Stomach (tissue), 8 donors: ENCODE measurements at regions not wholly inside any gene's neighbourhood (a gene's known extent, or its start where the extent isn't known, plus 50 kb on each side); places are given as distances from the start of the nearest gene placed in this dataset.
"Not testable (repeated sequence)": the region's sequence is repeated elsewhere in the genome, so short reads cannot be mapped to it uniquely, and the experiment has no call there.

Experiments used
- DNase-seq, 2 donors: peaks; one replicate each; pipeline versions ENCODE4 v3.0.0 to v3.0.0-alpha.2; 2013 to 2019
- H3K27ac ChIP-seq, 5 donors: fragments of 200-600 bp in 4 of 5; sonication (generic) in 4 of 5; one replicate each; pipeline ENCODE4 v1.5.1; 2013 to 2019; ENCODE audit warnings: mild to moderate bottlenecking in 1 of 5, moderate library complexity in 1 of 5
- H3K27me3 ChIP-seq, 3 donors: fragments of 200-600 bp; sonication (generic); one replicate each; pipeline ENCODE4 v1.5.1; 2017 to 2019; ENCODE audit warnings: mixed run types in 1 of 3
- H3K36me3 ChIP-seq, 4 donors: fragments of 200-600 bp; sonication (generic); 1 replicate in 3 of 4; 2 replicates in 1 of 4; pipeline ENCODE4 v1.5.1; 2016 to 2019
- H3K4me1 ChIP-seq, 4 donors: fragments of 200-600 bp; sonication (generic); one replicate each; pipeline ENCODE4 v1.5.1; 2016 to 2019
- H3K4me3 ChIP-seq, 4 donors: fragments of 200-600 bp; sonication (generic) in 3 of 4; one replicate each; pipeline ENCODE4 v1.5.1; 2016 to 2019; ENCODE audit warnings: mild to moderate bottlenecking in 1 of 4
- H3K9me3 ChIP-seq, 4 donors: fragments of 200-600 bp; sonication (generic); one replicate each; pipeline ENCODE4 v1.5.1; 2016 to 2019
- CTCF ChIP-seq, 7 experiments: fragments of 450-650 bp in 4 of 7; fragments of 200-600 bp in 3 of 7; sonication (generic) in 3 of 7; IDR thresholded peaks; one replicate each; pipeline ENCODE4 v1.5.1; 2016 to 2019; ENCODE audit warnings: antibody characterized with exemption in 7 of 7, control low read depth in 2 of 7, mild to moderate bottlenecking in 1 of 7
- EP300 ChIP-seq: sonication (generic); formaldehyde crosslinking; IDR thresholded peaks from one replicate; pipeline ENCODE4 v1.6.1; 2017; ENCODE audit warnings: antibody characterized with exemption
- POLR2A ChIP-seq, 4 donors: fragments of 450-650 bp; IDR thresholded peaks; one replicate each; pipeline ENCODE4 v1.6.1; 2016; ENCODE audit warnings: antibody characterized with exemption in 4 of 4, control low read depth in 2 of 4, mild to moderate bottlenecking in 1 of 4, moderate library complexity in 1 of 4
- POLR2AphosphoS5 ChIP-seq, 3 donors: sonication (generic); formaldehyde crosslinking; IDR thresholded peaks; one replicate each; pipeline ENCODE4 v1.6.1; 2016; ENCODE audit warnings: antibody characterized with exemption in 3 of 3
- WGBS, 5 donors: extraction: QIAGEN DNeasy Blood & Tissue Kit in 3 of 5; methylation state at CpG; one replicate each; pipeline versions ENCODE4 v1.1.5 to v1.1.7; 2013 to 2018; 5-methylcytosine and 5-hydroxymethylcytosine counted together
- intact Hi-C: fragments of 100-400 bp; cut with DNase I; formaldehyde crosslinking; loops from one replicate; pipeline ENCODE4 v1.15.1; 2023; ENCODE audit warnings: low total_unique reads
- donor health status: healthy with polysubstance abuse.
- donor health status: Bipolar disorder and iron deficiency.
- donor health status: healthy.

GRCh38 chr13:76823969-76824368, 62.2 kb downstream of the KCTD12 start:
- H3K9me3 ChIP-seq = no peaks in the 10 kb centered on the region
- H3K27me3 ChIP-seq = no peaks in the 10 kb centered on the region
- intact Hi-C loops = no loop called here
- no peak overlapping the region for H3K27ac ChIP-seq
- H3K4me1 ChIP-seq = peaks cover 0 to 6% (median 4%) of the 10 kb centered on the region in 4 donors
- H3K4me3 ChIP-seq = no peak overlapping the region
- H3K36me3 ChIP-seq = no peaks in the 10 kb centered on the region
- DNase-seq = no peak
- TF ChIP-seq CTCF (IDR thresholded peaks at IDR 0.05) = no peak
- TF ChIP-seq POLR2AphosphoS5 (IDR thresholded peaks at IDR 0.05) = no peak
- TF ChIP-seq POLR2A (IDR thresholded peaks at IDR 0.05) = no peak
- TF ChIP-seq EP300 = no peak

GRCh38 chr13:76822698-76823267, 63.4 kb downstream of the KCTD12 start:
- Histone ChIP-seq H3K4me1 (no peaks in the 10 kb centered on the region), H3K9me3 (no peaks in the 10 kb centered on the region), H3K4me3 (no peak overlapping the region), H3K27me3 (no peaks in the 10 kb centered on the region), H3K27ac (peak overlapping the region in 1 of 5 donors; percentile 43), H3K36me3 (no peaks in the 10 kb centered on the region)
- intact Hi-C loops = no loop called here
- TF ChIP-seq EP300 (no peak), CTCF (IDR thresholded peaks at IDR 0.05) (peak in 1 of 7 experiments; percentile 12)
- WGBS, 5 donors = 52 to 62% (median 56%) methylated on average over 2 of the region's 2 CpGs
- DNase-seq = peak in 1 of 2 donors; percentile 51

- H3K9me3 ChIP-seq, H3K36me3 ChIP-seq, intact Hi-C loops, DNase-seq, H3K4me3 ChIP-seq, H3K27me3 ChIP-seq, H3K4me1 ChIP-seq: not testable (repeated sequence)
- H3K27ac ChIP-seq = peak overlapping the region in 2 of 5 donors; percentile 17 to 38
- WGBS, 5 donors = 71 to 86% (median 82%) methylated on average over 1 of the region's 1 CpG
Observed at GRCh38 chr13:76821222-76821621, 65.0 kb downstream of the KCTD12 start.

- peak in 1 of 2 donors; percentile 72 for DNase-seq
- Histone ChIP-seq H3K9me3 (no peaks in the 10 kb centered on the region), H3K36me3 (no peaks in the 10 kb centered on the region), H3K4me1 (no peaks in the 10 kb centered on the region), H3K4me3 (no peak overlapping the region), H3K27me3 (no peaks in the 10 kb centered on the region), H3K27ac (peak overlapping the region in 2 of 5 donors; percentile 17 to 38)
- intact Hi-C loops = no loop called here
- 82 to 97% (median 91%) methylated on average over 4 of the region's 4 CpGs for WGBS, 5 donors
- TF ChIP-seq EP300 (no peak), CTCF (IDR thresholded peaks at IDR 0.05) (no peak), POLR2AphosphoS5 (IDR thresholded peaks at IDR 0.05) (no peak), POLR2A (IDR thresholded peaks at IDR 0.05) (no peak)
Observed at GRCh38 chr13:76820759-76821158, 65.4 kb downstream of the KCTD12 start.

- DNase-seq = no peak
- Histone ChIP-seq H3K27me3 (no peaks in the 10 kb centered on the region), H3K9me3 (no peaks in the 10 kb centered on the region), H3K36me3 (no peaks in the 10 kb centered on the region), H3K4me1 (peaks cover 0 to 6% (median 2%) of the 10 kb centered on the region in 4 donors), H3K27ac (no peak overlapping the region), H3K4me3 (no peak overlapping the region)
- 60 to 76% (median 71%) methylated on average over 5 of the region's 5 CpGs for WGBS, 5 donors
- TF ChIP-seq POLR2A (IDR thresholded peaks at IDR 0.05) (no peak), POLR2AphosphoS5 (IDR thresholded peaks at IDR 0.05) (no peak), CTCF (IDR thresholded peaks at IDR 0.05) (no peak)
- intact Hi-C loops = no loop called here
Observed at GRCh38 chr13:76816394-76816793, 69.8 kb downstream of the KCTD12 start.
